ENCODE measurements at regions not wholly inside any gene's neighbourhood (a gene's known extent, or its start where the extent isn't known, plus 50 kb on each side); places are given as distances from the start of the nearest gene placed in this dataset.

- Histone ChIP-seq H3K27me3 (ENCODE audit: insufficient read depth, low read length) (no peaks in the 10 kb centered on the region), H3K79me1 (ENCODE audit: insufficient read depth, low read depth, low read length, poor library complexity, severe bottlenecking) (no peaks in the 10 kb centered on the region), H3K18ac (ENCODE audit: insufficient read length, low read depth, low read length) (no peak overlapping the region), H2AFZ (ENCODE audit: low read length) (no peak overlapping the region), H2AK5ac (ENCODE audit: insufficient read length, low read length) (no peak overlapping the region), H2BK15ac (ENCODE audit: low read depth, low read length) (no peak overlapping the region), H3K79me2 (ENCODE audit: insufficient read depth, low read length) (no peaks in the 10 kb centered on the region), H3K4me1 (ENCODE audit: insufficient read depth, low read length) (peaks cover 3% of the 10 kb centered on the region; the same call in 1 of the 2 replicates), H3K4me2 (ENCODE audit: insufficient read depth, insufficient read length, low read length) (no peak overlapping the region), H3K27ac (ENCODE audit: insufficient read length, low read depth, low read length) (no peak overlapping the region), H3K4ac (ENCODE audit: low read depth, low read length) (no peak overlapping the region), H4K8ac (replicated peaks; ENCODE audit: insufficient read length, low read depth, low read length) (no peak overlapping the region), H3K9ac (ENCODE audit: extremely low read depth, insufficient read length, low read length) (no peak overlapping the region), H4K5ac (ENCODE audit: insufficient read length, low read depth, low read length) (no peak overlapping the region), H3K23me2 (ENCODE audit: insufficient read length, low read depth, low read length, poor library complexity, severe bottlenecking) (no peaks in the 10 kb centered on the region), H4K91ac (ENCODE audit: insufficient read length, low read depth, low read length) (no peak overlapping the region), H4K20me1 (ENCODE audit: control insufficient read depth, insufficient read depth, insufficient read length) (no peaks in the 10 kb centered on the region), H2BK5ac (ENCODE audit: insufficient read length, low read length) (no peak overlapping the region), H2BK120ac (ENCODE audit: low read depth, low read length, poor library complexity, severe bottlenecking) (no peak overlapping the region), H3K23ac (ENCODE audit: insufficient read length, low read depth, low read length) (no peak overlapping the region), H2BK12ac (ENCODE audit: insufficient read length, low read depth, low read length) (no peak overlapping the region), H3K9me3 (ENCODE audit: control insufficient read depth, low read depth, low read length) (no peaks in the 10 kb centered on the region), H3K56ac (ENCODE audit: insufficient read length, low read depth, low read length) (no peak overlapping the region), H3K14ac (ENCODE audit: insufficient read depth, low read length) (no peak overlapping the region), H3T11ph (ENCODE audit: low read length) (no peak overlapping the region), H2BK20ac (ENCODE audit: low read depth, low read length, poor library complexity, severe bottlenecking) (no peak overlapping the region)
- Mint-ChIP-seq H3K4me1 (peaks cover 9% of the 10 kb centered on the region in 2 experiments), H3K4me3 (no peak overlapping the region), H3K9me3 (peaks cover 0 to 6% of the 10 kb centered on the region in 2 experiments; a peak in 2 of 5 replicates), H3K27ac (peak overlapping the region in 1 of 3 experiments; percentile 69; a peak in 3 of 7 replicates), H3K36me3 (ENCODE audit: insufficient read depth in 1 of 3, low read depth in 3 of 3) (peaks cover 0 to 2% (median 0%) of the 10 kb centered on the region in 3 experiments; a peak in 1 of 7 replicates), H3K27me3 (ENCODE audit: low read depth) (no peaks in the 10 kb centered on the region)
- TF ChIP-seq CTCF (conservative IDR thresholded peaks at IDR 0.05) = no peak
- no peak for DNase-seq
- WGBS (ENCODE audit: extremely low coverage, insufficient read length, low lambda C conversion rate) = no CpG with 5 or more reads among the region's 4 CpGs
These were observed 55.9 kb upstream of the ANKRD55 start for GRCh38 chr5:56288873-56289601.

Data from H9 (cell line).